GM23338 (cell line): ENCODE measurements at regions not wholly inside any gene's neighbourhood (a gene's known extent, or its start where the extent isn't known, plus 50 kb on each side); places are given as distances from the start of the nearest gene placed in this dataset.

Experiments
- EZH2 ChIP-seq: fragments of 200-600 bp; sonication (generic); IDR thresholded peaks from one replicate; pipeline ENCODE4 v1.8.0; 2017; ENCODE audit warnings: antibody characterized with exemption, mild to moderate bottlenecking, low read depth; ENCODE audit not compliant: unreplicated experiment
- EZH2phosphoT487 ChIP-seq: fragments of 200-600 bp; sonication (generic); IDR thresholded peaks from one replicate; pipeline ENCODE4 v1.8.1; 2018; ENCODE audit warnings: antibody characterized with exemption; ENCODE audit not compliant: unreplicated experiment
- JUNB ChIP-seq: IDR thresholded peaks from one replicate; pipeline ENCODE4 v1.6.1; 2016; ENCODE audit warnings: antibody characterized with exemption; ENCODE audit not compliant: unreplicated experiment
- POLR2AphosphoS5 ChIP-seq: IDR thresholded peaks from 2 replicates; pipeline ENCODE4 v1.6.1; 2016; ENCODE audit warnings: antibody characterized with exemption, low read depth
- TF ChIP-seq, protein P1 (sequence below), 2 experiments: fragments of 200-600 bp in 1 of 2; sonication (generic) in 1 of 2; conservative IDR thresholded peaks; 2 replicates each; pipeline versions ENCODE4 v1.5.1 to v1.6.1; 2016 to 2017; ENCODE audit warnings: antibody characterized with exemption in 2 of 2, low read depth in 2 of 2, mild to moderate bottlenecking in 2 of 2, moderate library complexity in 1 of 2
- TF ChIP-seq, protein P2 (sequence below): IDR thresholded peaks from 2 replicates; pipeline ENCODE4 v1.6.1; 2016; ENCODE audit warnings: antibody characterized with exemption

DNA sequence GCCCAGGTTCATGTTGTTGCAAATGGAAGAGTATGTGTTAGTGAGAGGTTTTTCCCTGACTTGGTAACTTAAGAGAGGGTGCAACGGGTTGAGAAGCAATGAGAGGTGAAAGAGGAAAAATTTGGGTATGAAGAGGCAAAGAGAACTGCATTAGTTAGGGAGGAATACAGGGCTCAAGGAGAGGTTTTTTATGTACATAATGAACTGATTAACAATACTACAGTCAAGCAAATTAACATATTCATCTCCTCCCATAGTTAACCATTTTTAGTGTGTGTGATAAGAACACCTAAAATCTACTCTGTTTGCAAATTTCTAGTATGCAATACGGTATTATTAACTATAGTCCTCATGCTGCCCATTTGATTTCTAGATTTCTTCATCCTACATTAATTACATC, 79.5 kb upstream of the HTR1E start:
- TF ChIP-seq, protein P1, sequence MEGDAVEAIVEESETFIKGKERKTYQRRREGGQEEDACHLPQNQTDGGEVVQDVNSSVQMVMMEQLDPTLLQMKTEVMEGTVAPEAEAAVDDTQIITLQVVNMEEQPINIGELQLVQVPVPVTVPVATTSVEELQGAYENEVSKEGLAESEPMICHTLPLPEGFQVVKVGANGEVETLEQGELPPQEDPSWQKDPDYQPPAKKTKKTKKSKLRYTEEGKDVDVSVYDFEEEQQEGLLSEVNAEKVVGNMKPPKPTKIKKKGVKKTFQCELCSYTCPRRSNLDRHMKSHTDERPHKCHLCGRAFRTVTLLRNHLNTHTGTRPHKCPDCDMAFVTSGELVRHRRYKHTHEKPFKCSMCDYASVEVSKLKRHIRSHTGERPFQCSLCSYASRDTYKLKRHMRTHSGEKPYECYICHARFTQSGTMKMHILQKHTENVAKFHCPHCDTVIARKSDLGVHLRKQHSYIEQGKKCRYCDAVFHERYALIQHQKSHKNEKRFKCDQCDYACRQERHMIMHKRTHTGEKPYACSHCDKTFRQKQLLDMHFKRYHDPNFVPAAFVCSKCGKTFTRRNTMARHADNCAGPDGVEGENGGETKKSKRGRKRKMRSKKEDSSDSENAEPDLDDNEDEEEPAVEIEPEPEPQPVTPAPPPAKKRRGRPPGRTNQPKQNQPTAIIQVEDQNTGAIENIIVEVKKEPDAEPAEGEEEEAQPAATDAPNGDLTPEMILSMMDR (conservative IDR thresholded peaks at IDR 0.05; ENCODE audit: low read depth in 2 of 2), result no peak
- TF ChIP-seq, protein P2, sequence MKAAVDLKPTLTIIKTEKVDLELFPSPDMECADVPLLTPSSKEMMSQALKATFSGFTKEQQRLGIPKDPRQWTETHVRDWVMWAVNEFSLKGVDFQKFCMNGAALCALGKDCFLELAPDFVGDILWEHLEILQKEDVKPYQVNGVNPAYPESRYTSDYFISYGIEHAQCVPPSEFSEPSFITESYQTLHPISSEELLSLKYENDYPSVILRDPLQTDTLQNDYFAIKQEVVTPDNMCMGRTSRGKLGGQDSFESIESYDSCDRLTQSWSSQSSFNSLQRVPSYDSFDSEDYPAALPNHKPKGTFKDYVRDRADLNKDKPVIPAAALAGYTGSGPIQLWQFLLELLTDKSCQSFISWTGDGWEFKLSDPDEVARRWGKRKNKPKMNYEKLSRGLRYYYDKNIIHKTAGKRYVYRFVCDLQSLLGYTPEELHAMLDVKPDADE, result no peak
- TF ChIP-seq EZH2, result no peak
- TF ChIP-seq JUNB, result no peak
- TF ChIP-seq EZH2phosphoT487, result no peak
- TF ChIP-seq POLR2AphosphoS5, result no peak
